SW 1271 (cell line): ENCODE measurements at regions not wholly inside any gene's neighbourhood (a gene's known extent, or its start where the extent isn't known, plus 50 kb on each side); places are given as distances from the start of the nearest gene placed in this dataset.
"Not testable (repeated sequence)": the region's sequence is repeated elsewhere in the genome, so short reads cannot be mapped to it uniquely, and the experiment has no call there.

Experiments used
- DNase-seq, 2 experiments: peaks; one replicate each; lab custom pipeline; 2025; lab: John Stamatoyannopoulos, UW

GRCh38 chr3:655824-656223 is 437.0 kb upstream of the CNTN6 start:
- no peak for DNase-seq

- DNase-seq, result no peak
Observed at GRCh38 chr3:661356-661755, 431.5 kb upstream of the CNTN6 start.

DNA sequence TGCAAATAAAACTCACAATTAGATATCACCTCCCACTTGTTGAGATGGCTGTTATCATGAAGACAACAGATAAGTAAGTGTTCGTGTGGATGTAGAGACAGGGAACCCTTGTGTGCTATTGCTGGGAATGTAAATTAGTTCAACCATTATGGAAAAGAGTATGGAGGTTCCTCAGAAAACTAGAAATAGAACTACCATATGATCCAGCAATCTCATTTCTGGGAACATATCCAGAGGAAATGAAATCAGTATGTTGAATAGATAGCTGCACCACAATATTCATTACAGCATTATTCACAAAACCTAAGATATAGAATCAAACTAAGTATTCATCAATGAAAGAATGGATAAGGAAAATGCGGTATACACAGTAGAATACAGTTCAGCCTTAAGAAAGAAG is 418.7 kb upstream of the CNTN6 start:
- no peak for DNase-seq

GRCh38 chr3:675846-676245 is 417.0 kb upstream of the CNTN6 start:
- DNase-seq, result no peak

DNA sequence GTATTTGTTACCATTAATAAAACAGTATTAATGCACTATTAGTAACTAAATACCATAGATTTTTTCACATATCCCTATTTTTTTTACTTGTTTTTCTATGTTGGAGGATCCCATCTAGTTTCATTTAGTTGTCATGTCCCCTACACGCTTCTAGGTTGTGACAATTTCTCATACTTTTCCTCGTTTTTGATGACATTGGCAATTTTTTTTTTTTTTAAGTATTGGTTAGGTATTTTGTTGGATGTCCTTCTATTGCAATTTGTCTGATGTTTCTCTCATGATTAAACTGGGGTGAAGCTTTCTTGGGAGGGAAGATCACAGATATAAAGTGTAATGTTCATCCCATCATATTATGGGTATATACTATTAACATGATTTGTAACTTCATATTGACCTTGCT is 409.1 kb upstream of the CNTN6 start:
- DNase-seq, result no peak

DNA sequence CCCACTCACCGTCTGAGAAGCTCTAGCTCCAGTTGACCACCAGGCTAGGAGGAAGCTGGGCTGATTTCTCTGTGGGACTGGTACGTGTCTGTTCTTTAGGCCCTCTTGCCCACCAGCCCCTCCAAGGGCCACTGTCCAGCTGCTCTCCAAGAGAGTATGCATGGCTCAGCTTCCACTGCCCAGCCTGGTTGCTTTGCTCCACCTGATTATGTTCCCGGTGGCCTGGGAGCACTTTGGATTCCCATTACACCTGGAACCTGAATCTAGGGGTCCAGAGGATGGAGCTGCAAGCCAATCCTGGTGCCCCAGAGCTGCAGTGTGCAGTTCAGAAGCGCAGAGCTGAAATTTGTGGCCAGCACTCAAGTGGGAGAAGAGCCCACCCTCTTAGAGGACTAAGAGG is 402.1 kb upstream of the CNTN6 start:
- DNase-seq, result no peak

GRCh38 chr3:700514-700913 is 392.3 kb upstream of the CNTN6 start:
- DNase-seq, result no peak

DNA sequence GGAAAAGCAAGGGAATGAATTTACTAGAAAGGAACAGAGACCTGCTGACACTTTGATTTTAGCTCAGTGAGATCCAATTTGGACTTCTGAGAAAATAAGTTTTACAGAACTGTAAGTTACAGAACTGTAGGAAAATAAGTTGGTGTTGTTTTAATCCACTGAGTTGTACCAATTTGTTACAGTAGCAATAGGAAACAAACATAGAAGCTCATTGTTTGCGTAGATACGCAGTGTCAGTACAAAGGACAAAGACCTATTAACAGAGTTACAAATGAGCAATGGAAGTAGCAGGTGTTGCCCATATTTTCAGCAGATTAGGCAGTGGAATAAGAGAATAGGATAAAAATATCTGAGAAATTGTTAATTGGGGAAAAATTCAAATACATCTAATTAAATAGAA is 385.8 kb upstream of the CNTN6 start:
- DNase-seq, result no peak

- no peak for DNase-seq
Observed at GRCh38 chr3:713006-713621, 379.7 kb upstream of the CNTN6 start.

DNA sequence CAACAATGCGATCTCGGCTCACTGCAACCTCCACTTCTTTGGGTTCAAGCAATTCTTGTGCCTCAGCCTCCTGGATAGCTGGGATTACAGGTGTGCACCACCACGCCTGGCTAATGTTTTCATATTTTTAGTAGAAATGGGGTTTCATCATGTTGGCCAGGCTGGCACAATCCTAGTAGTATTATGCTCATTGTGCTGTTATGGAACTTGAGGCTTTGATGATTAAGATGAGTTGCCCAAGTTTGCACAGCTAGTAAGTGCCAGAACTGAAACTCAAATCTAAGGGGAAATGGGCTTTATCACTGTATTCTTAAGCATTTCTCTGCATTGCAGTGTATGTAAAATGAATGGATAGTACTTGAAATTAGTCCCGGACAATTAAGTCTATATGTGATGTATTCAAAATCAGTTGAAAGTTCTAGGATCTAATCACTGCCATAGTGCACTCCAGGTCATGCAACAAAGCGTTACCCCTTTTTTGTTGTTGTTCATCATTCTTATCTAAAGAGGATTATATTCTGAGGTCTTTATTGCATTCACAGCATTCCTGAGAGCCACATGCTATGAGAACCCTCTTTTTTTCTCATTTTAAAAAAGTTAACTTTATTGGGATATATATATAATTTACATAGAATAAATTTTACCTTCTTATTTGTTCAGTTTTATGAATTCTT is 378.7 kb upstream of the CNTN6 start:
- no peak for DNase-seq

DNA sequence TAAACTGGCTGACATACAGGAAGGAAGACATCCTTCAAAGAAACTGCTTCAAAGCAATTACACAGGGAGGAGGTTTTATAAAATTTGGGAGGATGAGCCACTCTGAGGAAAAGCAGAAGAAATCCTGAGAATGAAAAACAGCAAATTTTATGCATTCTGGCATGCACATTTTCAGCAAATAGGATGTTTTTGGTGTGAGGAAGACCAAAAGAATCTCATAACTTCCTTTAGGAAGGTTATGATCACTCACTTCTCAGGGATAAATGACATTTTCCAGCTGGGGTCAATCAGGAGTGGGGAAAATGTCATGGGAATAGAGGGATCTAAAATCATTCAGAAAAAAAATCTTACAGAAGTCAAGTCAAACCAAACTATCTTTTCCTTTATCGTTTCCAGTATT is 371.7 kb upstream of the CNTN6 start:
- DNase-seq, result no peak

DNA sequence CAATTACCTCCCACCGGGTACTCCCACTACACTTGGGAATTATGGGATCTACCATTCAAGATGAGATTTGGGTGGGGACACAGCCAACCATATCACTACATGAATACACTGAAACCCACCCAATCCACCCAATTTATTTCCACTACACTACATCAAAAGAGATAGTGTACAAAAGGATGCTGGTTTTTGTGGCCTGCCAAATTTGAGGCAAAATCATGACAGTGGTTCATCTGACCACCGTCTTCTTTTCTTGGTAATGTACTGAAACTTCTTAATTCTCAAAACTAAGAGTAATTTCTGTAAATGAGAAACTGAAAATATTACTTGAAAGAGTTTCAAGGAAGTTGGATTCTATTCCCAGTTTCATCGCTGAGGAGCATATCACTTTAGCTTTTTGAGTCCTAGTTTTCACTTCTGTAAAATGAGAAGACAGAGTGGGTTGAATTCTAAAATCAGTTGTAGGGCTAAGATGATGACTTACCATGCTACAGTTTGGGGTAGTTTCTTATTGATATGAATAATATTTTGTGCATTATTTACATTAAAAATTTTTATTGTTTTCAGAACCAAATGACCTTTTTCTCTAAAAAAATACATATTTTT is 360.4 kb upstream of the CNTN6 start:
- no peak for DNase-seq

DNA sequence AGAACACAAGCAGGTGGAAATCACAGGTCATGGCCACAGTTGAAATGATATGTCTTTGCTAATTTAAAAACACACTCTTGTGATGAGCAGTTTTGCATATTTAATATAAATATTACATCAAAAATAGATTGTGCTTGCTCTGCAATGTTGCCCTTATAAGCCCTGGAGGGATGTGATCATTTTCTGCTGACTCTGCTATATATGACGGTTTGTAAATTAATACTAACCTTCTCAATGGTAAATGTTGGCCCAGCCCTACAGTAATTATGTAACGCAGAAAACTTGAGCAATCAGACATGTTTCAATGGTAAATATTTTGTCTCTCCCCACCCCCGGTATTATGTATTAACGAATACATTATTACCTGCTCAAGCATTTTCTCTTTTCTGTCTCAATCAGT is 359.5 kb upstream of the CNTN6 start:
- DNase-seq, result no peak

GRCh38 chr3:757711-758110 is 335.1 kb upstream of the CNTN6 start:
- DNase-seq, result no peak

- DNase-seq, result no peak
Observed at GRCh38 chr3:759106-759505, 333.7 kb upstream of the CNTN6 start.

GRCh38 chr3:773433-773832 is 319.4 kb upstream of the CNTN6 start:
- DNase-seq, result not testable (repeated sequence)

GRCh38 chr3:775178-775880 is 317.5 kb upstream of the CNTN6 start:
- DNase-seq, result no peak

GRCh38 chr3:780505-780904 is 312.3 kb upstream of the CNTN6 start:
- no peak for DNase-seq

DNA sequence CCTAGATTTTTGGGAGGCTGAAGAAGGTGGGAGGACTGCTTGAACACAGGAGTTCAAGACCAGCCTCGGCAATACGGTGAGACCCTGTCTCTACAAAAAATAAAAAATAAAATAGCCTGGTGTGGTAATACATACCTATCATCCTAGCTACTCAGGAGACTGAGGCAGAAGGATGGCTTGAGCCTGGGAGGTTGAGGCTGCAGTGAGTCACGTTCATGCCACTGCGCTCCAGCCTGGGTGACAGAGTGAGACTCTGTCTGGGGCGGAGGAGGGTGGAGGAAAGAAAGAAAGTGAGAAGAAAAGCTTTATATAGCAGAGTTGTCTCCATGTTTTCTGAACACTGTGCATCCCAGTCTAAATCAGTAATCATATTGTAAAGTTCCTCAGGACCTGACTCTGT is 301.4 kb upstream of the CNTN6 start:
- no peak for DNase-seq

DNA sequence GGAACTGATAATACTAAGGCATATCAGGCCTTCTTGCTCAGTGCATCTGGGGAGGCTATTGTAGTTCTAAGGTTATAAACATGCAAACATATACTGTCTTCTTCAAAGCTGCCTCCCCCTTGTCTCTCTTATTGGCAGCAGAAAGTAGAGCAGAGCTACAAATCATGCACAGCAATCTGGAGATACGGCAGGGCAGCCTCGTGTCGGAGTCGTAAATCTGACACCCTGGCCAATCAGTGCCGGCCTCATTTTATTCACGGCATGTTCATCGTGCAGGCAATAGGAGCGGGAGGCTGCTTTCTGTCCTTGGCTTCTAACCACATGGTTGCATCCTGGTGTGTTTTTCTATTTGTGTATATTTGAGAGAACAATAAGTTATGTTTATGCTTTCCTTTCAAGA is 300.2 kb upstream of the CNTN6 start:
- DNase-seq, result no peak

- DNase-seq, result no peak
Observed at GRCh38 chr3:804211-804610, 288.6 kb upstream of the CNTN6 start.

DNA sequence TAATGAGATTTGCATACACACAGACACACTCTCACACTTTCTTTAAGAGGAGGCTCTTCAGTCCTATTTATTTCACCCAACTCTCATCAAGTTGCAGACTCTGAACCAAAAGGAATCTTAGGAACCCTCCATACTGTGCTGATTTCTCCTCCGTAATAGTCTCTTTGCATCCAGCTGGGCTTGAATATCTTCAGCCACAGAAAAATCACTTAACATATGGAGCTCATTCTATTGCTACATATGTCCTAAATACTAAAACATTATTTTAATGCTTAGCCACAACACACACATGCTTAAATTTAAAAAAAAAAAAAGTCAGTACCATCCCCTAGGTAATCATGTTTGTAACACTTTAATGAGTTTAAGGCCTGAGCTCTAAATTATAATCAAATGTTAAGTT is 287.5 kb upstream of the CNTN6 start:
- no peak for DNase-seq

DNA sequence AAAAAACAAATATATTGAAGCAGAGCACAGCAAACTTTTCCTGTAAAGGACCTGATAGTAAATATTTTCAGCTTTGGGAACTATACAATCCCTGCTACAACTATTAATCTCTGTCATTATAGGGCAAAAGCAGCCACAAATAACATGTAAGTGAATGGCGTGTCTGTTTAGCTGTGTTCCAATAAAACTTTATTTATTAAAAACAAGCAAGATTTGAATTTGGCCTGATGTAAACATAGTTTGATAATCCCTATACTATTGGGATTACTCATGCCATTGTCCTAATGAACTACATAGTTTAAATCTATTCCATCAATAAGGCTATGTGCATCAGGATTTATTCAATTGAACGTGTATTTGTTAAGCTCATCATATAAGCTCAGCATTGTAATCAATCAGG is 286.8 kb upstream of the CNTN6 start:
- no peak for DNase-seq
